Parathyroid adenoma (tissue), 2 donors: ENCODE measurements at regions not wholly inside any gene's neighbourhood (a gene's known extent, or its start where the extent isn't known, plus 50 kb on each side); places are given as distances from the start of the nearest gene placed in this dataset.

Experiments used
- H2AFZ ChIP-seq: fragments of 300-600 bp; sonication (generic); one replicate; pipeline ENCODE4 v1.7.0; 2017; ENCODE audit warnings: antibody characterized with exemption, mild to moderate bottlenecking
- H3K27ac ChIP-seq: fragments of 300-600 bp; sonication (generic); one replicate; pipeline ENCODE4 v1.7.0; 2017
- H3K27me3 ChIP-seq: fragments of 300-600 bp; sonication (generic); one replicate; pipeline ENCODE4 v1.7.0; 2017; ENCODE audit warnings: low read length; ENCODE audit not compliant: control insufficient read depth, insufficient read depth
- H3K36me3 ChIP-seq: fragments of 300-600 bp; sonication (generic); one replicate; pipeline ENCODE4 v1.7.0; 2017; ENCODE audit warnings: low read length; ENCODE audit not compliant: control insufficient read depth, insufficient read depth
- H3K4me1 ChIP-seq: fragments of 300-600 bp; sonication (generic); one replicate; pipeline ENCODE4 v1.7.0; 2017; ENCODE audit warnings: control low read depth
- H3K4me2 ChIP-seq: fragments of 300-600 bp; sonication (generic); one replicate; pipeline ENCODE4 v1.7.0; 2017; ENCODE audit warnings: low read length
- H3K4me3 ChIP-seq: fragments of 300-600 bp; sonication (generic); one replicate; pipeline ENCODE4 v1.7.0; 2017; ENCODE audit warnings: low read depth, low read length
- H3K79me2 ChIP-seq: fragments of 300-600 bp; sonication (generic); one replicate; pipeline ENCODE4 v1.7.0; 2017; ENCODE audit warnings: control low read depth
- H3K9ac ChIP-seq: fragments of 300-600 bp; sonication (generic); one replicate; pipeline ENCODE4 v1.7.0; 2017; ENCODE audit warnings: mild to moderate bottlenecking
- H3K9me3 ChIP-seq: fragments of 300-600 bp; sonication (generic); one replicate; pipeline ENCODE4 v1.7.0; 2017; ENCODE audit warnings: low read length; ENCODE audit not compliant: control insufficient read depth
- CTCF ChIP-seq: fragments of 300-600 bp; sonication (generic); IDR thresholded peaks from one replicate; pipeline ENCODE4 v1.7.0; 2017; ENCODE audit warnings: antibody characterized with exemption, mild to moderate bottlenecking
- donor health status: primary hyperparathyroidism.

- Histone ChIP-seq H3K79me2 (no peaks in the 10 kb centered on the region), H3K4me2 (no peak overlapping the region), H3K9me3 (no peaks in the 10 kb centered on the region)
These were observed 113.7 kb upstream of the AADACL2 start for GRCh38 chr3:151620071-151620470.

GRCh38 chr3:151615464-151615863 is 118.3 kb upstream of the AADACL2 start:
- H3K36me3 ChIP-seq = no peaks in the 10 kb centered on the region
- H3K79me2 ChIP-seq = no peaks in the 10 kb centered on the region
- no peak for TF ChIP-seq CTCF
- no peak overlapping the region for H3K4me2 ChIP-seq
- H3K4me3 ChIP-seq = no peak overlapping the region
- no peaks in the 10 kb centered on the region for H3K4me1 ChIP-seq
- no peaks in the 10 kb centered on the region for H3K27me3 ChIP-seq
- no peak overlapping the region for H2AFZ ChIP-seq
- H3K9ac ChIP-seq = no peak overlapping the region
- H3K27ac ChIP-seq = no peak overlapping the region
- no peaks in the 10 kb centered on the region for H3K9me3 ChIP-seq

More at GRCh38 chr3:151620071-151620470, 113.7 kb upstream of the AADACL2 start:
- no peak overlapping the region for H3K27ac ChIP-seq
- H2AFZ ChIP-seq = no peak overlapping the region
- no peak overlapping the region for H3K4me3 ChIP-seq
- no peaks in the 10 kb centered on the region for H3K4me1 ChIP-seq
- no peak overlapping the region for H3K9ac ChIP-seq
- no peak for TF ChIP-seq CTCF
- no peaks in the 10 kb centered on the region for H3K36me3 ChIP-seq
- H3K27me3 ChIP-seq = no peaks in the 10 kb centered on the region

- H3K4me3 ChIP-seq = no peak overlapping the region
- no peaks in the 10 kb centered on the region for H3K27me3 ChIP-seq
- H3K4me1 ChIP-seq = no peaks in the 10 kb centered on the region
- no peaks in the 10 kb centered on the region for H3K9me3 ChIP-seq
- no peak overlapping the region for H3K9ac ChIP-seq
- TF ChIP-seq CTCF = no peak
- no peak overlapping the region for H2AFZ ChIP-seq
- H3K4me2 ChIP-seq = no peak overlapping the region
- no peaks in the 10 kb centered on the region for H3K79me2 ChIP-seq
- no peaks in the 10 kb centered on the region for H3K36me3 ChIP-seq
- H3K27ac ChIP-seq = no peak overlapping the region
These were observed 121.6 kb upstream of the AADACL2 start for GRCh38 chr3:151612115-151612514.

GRCh38 chr3:151611419-151611818 is 122.3 kb upstream of the AADACL2 start:
- Histone ChIP-seq H3K36me3 (no peaks in the 10 kb centered on the region), H3K79me2 (no peaks in the 10 kb centered on the region), H3K4me2 (no peak overlapping the region), H3K9ac (no peak overlapping the region), H3K4me1 (no peaks in the 10 kb centered on the region), H3K27me3 (no peaks in the 10 kb centered on the region), H2AFZ (no peak overlapping the region), H3K27ac (no peak overlapping the region), H3K9me3 (no peaks in the 10 kb centered on the region), H3K4me3 (no peak overlapping the region)
- TF ChIP-seq CTCF = no peak

GRCh38 chr3:151609491-151609890 is 124.2 kb upstream of the AADACL2 start:
- no peak overlapping the region for H3K9ac ChIP-seq
- no peak for TF ChIP-seq CTCF
- H2AFZ ChIP-seq = no peak overlapping the region
- H3K79me2 ChIP-seq = no peaks in the 10 kb centered on the region
- no peak overlapping the region for H3K27ac ChIP-seq
- H3K36me3 ChIP-seq = no peaks in the 10 kb centered on the region
- H3K4me1 ChIP-seq = no peaks in the 10 kb centered on the region
- no peaks in the 10 kb centered on the region for H3K27me3 ChIP-seq
- no peaks in the 10 kb centered on the region for H3K9me3 ChIP-seq
- H3K4me2 ChIP-seq = no peak overlapping the region
- no peak overlapping the region for H3K4me3 ChIP-seq
